MCF 10A (cell line): ENCODE measurements at regions not wholly inside any gene's neighbourhood (a gene's known extent, or its start where the extent isn't known, plus 50 kb on each side); places are given as distances from the start of the nearest gene placed in this dataset.

Experiments used
- BruUV-seq: library from RNA; stranded (reverse); fragments of 400-500 nt; replicated peaks from 2 replicates; lab custom pipeline; 2021; lab: Mats Ljungman, UMichigan
- CTCF ChIA-PET: fragments of 300-600 bp; sonication (Branson Sonifier 250); formaldehyde crosslinking; extraction: SDS; loops from one replicate; lab custom pipeline; 2021; ENCODE audit warnings: antibody characterized with exemption, inconsistent platforms; lab: Yijun Ruan, JAX
- POLR2A ChIA-PET: fragments of 300-600, 350-650 bp; sonication (Branson Sonifier 250); formaldehyde crosslinking; extraction: SDS; loops from one replicate; lab custom pipeline; 2020; ENCODE audit warnings: antibody characterized with exemption, inconsistent platforms; lab: Yijun Ruan, JAX
- DNase-seq: peaks from one replicate; pipeline ENCODE4 v3.0.0-alpha.2; 2018; ENCODE audit not compliant: unreplicated experiment
- H3K27ac Mint-ChIP-seq: one replicate; pipeline ENCODE4 v1.8.0; 2022; ENCODE audit warnings: mild to moderate bottlenecking, low read depth, mixed read lengths; ENCODE audit not compliant: unreplicated experiment
- H3K27me3 Mint-ChIP-seq: one replicate; pipeline ENCODE4 v1.8.0; 2022; ENCODE audit warnings: mixed read lengths; ENCODE audit not compliant: insufficient read depth, unreplicated experiment
- H3K36me3 Mint-ChIP-seq: one replicate; pipeline ENCODE4 v1.8.0; 2022; ENCODE audit warnings: mild to moderate bottlenecking, moderate library complexity, mixed read lengths; ENCODE audit not compliant: insufficient read depth, unreplicated experiment
- H3K4me1 Mint-ChIP-seq: one replicate; pipeline ENCODE4 v1.8.0; 2022; ENCODE audit warnings: mixed read lengths; ENCODE audit not compliant: insufficient read depth, unreplicated experiment
- H3K4me3 Mint-ChIP-seq: one replicate; pipeline ENCODE4 v1.8.0; 2022; ENCODE audit warnings: mild to moderate bottlenecking, moderate library complexity, mixed read lengths; ENCODE audit not compliant: unreplicated experiment
- H3K9me3 Mint-ChIP-seq: one replicate; pipeline ENCODE4 v1.8.0; 2022; ENCODE audit warnings: mixed read lengths; ENCODE audit not compliant: unreplicated experiment
- CTCF ChIP-seq: fragments of 200-600 bp; IDR thresholded peaks from one replicate; pipeline ENCODE4 v1.8.0; 2022; ENCODE audit warnings: antibody characterized with exemption, mild to moderate bottlenecking; ENCODE audit not compliant: unreplicated experiment
- intact Hi-C: fragments of 100-400 bp; cut with micrococcal nuclease; formaldehyde crosslinking; loops from 2 replicates; pipeline ENCODE4 v1.14.1; 2022

- no peaks in the 10 kb centered on the region for H3K27me3 Mint-ChIP-seq
- H3K9me3 Mint-ChIP-seq = peaks cover 6% of the 10 kb centered on the region
- no peak for DNase-seq
- no peak for TF ChIP-seq CTCF
- H3K36me3 Mint-ChIP-seq = no peaks in the 10 kb centered on the region
- BruUV-seq = no TSS peak
- H3K27ac Mint-ChIP-seq = no peak overlapping the region
- no peak overlapping the region for H3K4me3 Mint-ChIP-seq
- intact Hi-C loops = no loop called here
- ChIA-PET CTCF (no interaction called here), POLR2A (no interaction called here)
- no peaks in the 10 kb centered on the region for H3K4me1 Mint-ChIP-seq
These were observed 465.0 kb downstream of the ZEB2 start for GRCh38 chr2:144054911-144055310.

GRCh38 chr2:144052083-144052482 is 467.8 kb downstream of the ZEB2 start:
- POLR2A ChIA-PET = no interaction called here
- BruUV-seq = no TSS peak
- Mint-ChIP-seq H3K27ac (no peak overlapping the region), H3K9me3 (peaks cover 6% of the 10 kb centered on the region), H3K27me3 (no peaks in the 10 kb centered on the region), H3K4me3 (no peak overlapping the region), H3K4me1 (no peaks in the 10 kb centered on the region), H3K36me3 (no peaks in the 10 kb centered on the region)
- no peak for DNase-seq
- intact Hi-C loops = no loop called here
- CTCF ChIA-PET = no interaction called here
- TF ChIP-seq CTCF = no peak

DNA sequence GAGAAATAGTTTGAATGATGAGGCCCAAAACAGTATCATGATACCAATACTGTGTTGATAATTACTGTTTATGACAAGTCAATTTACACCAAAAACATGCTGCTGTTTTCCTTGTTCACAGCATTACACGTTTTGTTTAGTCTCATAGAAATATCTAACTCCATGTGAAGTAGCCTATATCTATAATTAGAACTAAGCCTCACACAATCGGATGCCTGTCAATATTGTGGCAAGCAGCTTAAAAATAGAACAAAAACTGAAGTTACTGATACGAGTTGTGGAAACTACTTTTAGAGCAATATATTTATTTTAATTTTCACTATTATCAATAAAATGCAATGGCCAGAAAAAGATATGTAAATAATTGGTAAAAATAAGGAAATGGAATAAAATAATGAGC is 470.8 kb downstream of the ZEB2 start:
- H3K27ac Mint-ChIP-seq = no peak overlapping the region
- no peaks in the 10 kb centered on the region for H3K27me3 Mint-ChIP-seq
- ChIA-PET POLR2A (no interaction called here), CTCF (no interaction called here)
- TF ChIP-seq CTCF = no peak
- H3K36me3 Mint-ChIP-seq = no peaks in the 10 kb centered on the region
- no peak for DNase-seq
- intact Hi-C loops = no loop called here
- H3K9me3 Mint-ChIP-seq = no peaks in the 10 kb centered on the region
- BruUV-seq = no TSS peak
- H3K4me3 Mint-ChIP-seq = no peak overlapping the region
- H3K4me1 Mint-ChIP-seq = no peaks in the 10 kb centered on the region

DNA sequence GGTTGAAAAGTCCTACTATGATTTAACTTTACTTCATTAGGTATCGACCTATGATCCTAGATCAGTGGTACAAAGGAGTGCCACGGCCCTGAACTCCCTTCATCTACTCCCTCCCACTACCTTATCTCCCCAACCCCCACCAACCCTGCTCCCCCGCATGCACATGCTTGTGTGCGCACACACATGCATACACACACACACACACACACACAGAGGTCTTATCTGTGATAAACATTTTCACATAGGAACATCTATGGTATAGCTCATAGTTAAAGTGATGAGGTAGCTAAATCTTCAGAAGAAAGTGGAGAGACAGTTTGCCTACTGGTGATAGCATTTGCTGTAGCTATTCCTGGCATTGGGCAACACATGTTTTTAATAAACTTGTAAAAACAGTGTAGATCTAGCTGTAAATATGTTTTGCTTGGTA is 471.3 kb downstream of the ZEB2 start:
- H3K27me3 Mint-ChIP-seq = no peaks in the 10 kb centered on the region
- ChIA-PET POLR2A (no interaction called here), CTCF (no interaction called here)
- no peaks in the 10 kb centered on the region for H3K9me3 Mint-ChIP-seq
- no peaks in the 10 kb centered on the region for H3K4me1 Mint-ChIP-seq
- no peak overlapping the region for H3K27ac Mint-ChIP-seq
- no peak for DNase-seq
- H3K4me3 Mint-ChIP-seq = no peak overlapping the region
- intact Hi-C loops = no loop called here
- BruUV-seq = no TSS peak
- TF ChIP-seq CTCF = no peak
- no peaks in the 10 kb centered on the region for H3K36me3 Mint-ChIP-seq
